HEK293 (cell line): ENCODE measurements at regions not wholly inside any gene's neighbourhood (a gene's known extent, or its start where the extent isn't known, plus 50 kb on each side); places are given as distances from the start of the nearest gene placed in this dataset.
A peak's percentile ranks its signal among the peaks of the same experiment; 100 is the strongest.

Source experiments
- CTCF ChIP-seq: fragments of 450-650 bp; formaldehyde crosslinking; IDR thresholded peaks from 2 replicates; pipeline ENCODE4 v1.5.1; 2016; ENCODE audit warnings: missing biosample characterization, missing genetic modification characterization
- REPIN1 ChIP-seq: fragments of 450-650 bp; formaldehyde crosslinking; IDR thresholded peaks from 2 replicates; pipeline ENCODE4 v1.5.1; 2017; ENCODE audit warnings: missing biosample characterization, missing genetic modification characterization, low read depth
- ZBTB8A ChIP-seq: fragments of 450-650 bp; formaldehyde crosslinking; IDR thresholded peaks from 2 replicates; pipeline ENCODE4 v1.5.1; 2016; ENCODE audit warnings: missing biosample characterization, missing genetic modification characterization
- ZNF677 ChIP-seq: fragments of 450-650 bp; IDR thresholded peaks from 2 replicates; pipeline ENCODE4 v1.5.0; 2018; ENCODE audit warnings: missing biosample characterization, mild to moderate bottlenecking, missing genetic modification characterization, moderate library complexity
- TF ChIP-seq, protein P1 (sequence below): sonication (generic); formaldehyde crosslinking; IDR thresholded peaks from 2 replicates; pipeline ENCODE4 v1.8.1; 2022; ENCODE audit warnings: mild to moderate bottlenecking, moderate library complexity, missing genetic modification reagents
- TF ChIP-seq, protein P2 (sequence below): fragments of 450-650 bp; formaldehyde crosslinking; IDR thresholded peaks from 2 replicates; pipeline ENCODE4 v1.5.1; 2016; ENCODE audit warnings: missing biosample characterization, missing genetic modification characterization
- TF ChIP-seq, protein P3 (sequence below): fragments of 450-650 bp; formaldehyde crosslinking; conservative IDR thresholded peaks from 2 replicates; pipeline ENCODE4 v1.5.1; 2016; ENCODE audit warnings: low read depth, missing biosample characterization, missing genetic modification characterization

GRCh38 chr5:158591301-158591863 is 508.3 kb downstream of the EBF1 start:
- TF ChIP-seq CTCF (tag by site-specific recombination) (no peak), REPIN1 (tag by site-specific recombination) (no peak), ZNF677 (no peak), ZBTB8A (tag by site-specific recombination) (0 out of 2 replicates have a peak, but pooled peaks have one; percentile 25)
- TF ChIP-seq, protein P1, sequence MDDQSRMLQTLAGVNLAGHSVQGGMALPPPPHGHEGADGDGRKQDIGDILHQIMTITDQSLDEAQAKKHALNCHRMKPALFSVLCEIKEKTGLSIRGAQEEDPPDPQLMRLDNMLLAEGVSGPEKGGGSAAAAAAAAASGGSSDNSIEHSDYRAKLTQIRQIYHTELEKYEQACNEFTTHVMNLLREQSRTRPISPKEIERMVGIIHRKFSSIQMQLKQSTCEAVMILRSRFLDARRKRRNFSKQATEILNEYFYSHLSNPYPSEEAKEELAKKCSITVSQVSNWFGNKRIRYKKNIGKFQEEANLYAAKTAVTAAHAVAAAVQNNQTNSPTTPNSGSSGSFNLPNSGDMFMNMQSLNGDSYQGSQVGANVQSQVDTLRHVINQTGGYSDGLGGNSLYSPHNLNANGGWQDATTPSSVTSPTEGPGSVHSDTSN (CRISPR knock-in tag): no peak
- TF ChIP-seq, protein P2, sequence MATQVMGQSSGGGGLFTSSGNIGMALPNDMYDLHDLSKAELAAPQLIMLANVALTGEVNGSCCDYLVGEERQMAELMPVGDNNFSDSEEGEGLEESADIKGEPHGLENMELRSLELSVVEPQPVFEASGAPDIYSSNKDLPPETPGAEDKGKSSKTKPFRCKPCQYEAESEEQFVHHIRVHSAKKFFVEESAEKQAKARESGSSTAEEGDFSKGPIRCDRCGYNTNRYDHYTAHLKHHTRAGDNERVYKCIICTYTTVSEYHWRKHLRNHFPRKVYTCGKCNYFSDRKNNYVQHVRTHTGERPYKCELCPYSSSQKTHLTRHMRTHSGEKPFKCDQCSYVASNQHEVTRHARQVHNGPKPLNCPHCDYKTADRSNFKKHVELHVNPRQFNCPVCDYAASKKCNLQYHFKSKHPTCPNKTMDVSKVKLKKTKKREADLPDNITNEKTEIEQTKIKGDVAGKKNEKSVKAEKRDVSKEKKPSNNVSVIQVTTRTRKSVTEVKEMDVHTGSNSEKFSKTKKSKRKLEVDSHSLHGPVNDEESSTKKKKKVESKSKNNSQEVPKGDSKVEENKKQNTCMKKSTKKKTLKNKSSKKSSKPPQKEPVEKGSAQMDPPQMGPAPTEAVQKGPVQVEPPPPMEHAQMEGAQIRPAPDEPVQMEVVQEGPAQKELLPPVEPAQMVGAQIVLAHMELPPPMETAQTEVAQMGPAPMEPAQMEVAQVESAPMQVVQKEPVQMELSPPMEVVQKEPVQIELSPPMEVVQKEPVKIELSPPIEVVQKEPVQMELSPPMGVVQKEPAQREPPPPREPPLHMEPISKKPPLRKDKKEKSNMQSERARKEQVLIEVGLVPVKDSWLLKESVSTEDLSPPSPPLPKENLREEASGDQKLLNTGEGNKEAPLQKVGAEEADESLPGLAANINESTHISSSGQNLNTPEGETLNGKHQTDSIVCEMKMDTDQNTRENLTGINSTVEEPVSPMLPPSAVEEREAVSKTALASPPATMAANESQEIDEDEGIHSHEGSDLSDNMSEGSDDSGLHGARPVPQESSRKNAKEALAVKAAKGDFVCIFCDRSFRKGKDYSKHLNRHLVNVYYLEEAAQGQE (tag by site-specific recombination): peak; percentile 88
- TF ChIP-seq, protein P3, sequence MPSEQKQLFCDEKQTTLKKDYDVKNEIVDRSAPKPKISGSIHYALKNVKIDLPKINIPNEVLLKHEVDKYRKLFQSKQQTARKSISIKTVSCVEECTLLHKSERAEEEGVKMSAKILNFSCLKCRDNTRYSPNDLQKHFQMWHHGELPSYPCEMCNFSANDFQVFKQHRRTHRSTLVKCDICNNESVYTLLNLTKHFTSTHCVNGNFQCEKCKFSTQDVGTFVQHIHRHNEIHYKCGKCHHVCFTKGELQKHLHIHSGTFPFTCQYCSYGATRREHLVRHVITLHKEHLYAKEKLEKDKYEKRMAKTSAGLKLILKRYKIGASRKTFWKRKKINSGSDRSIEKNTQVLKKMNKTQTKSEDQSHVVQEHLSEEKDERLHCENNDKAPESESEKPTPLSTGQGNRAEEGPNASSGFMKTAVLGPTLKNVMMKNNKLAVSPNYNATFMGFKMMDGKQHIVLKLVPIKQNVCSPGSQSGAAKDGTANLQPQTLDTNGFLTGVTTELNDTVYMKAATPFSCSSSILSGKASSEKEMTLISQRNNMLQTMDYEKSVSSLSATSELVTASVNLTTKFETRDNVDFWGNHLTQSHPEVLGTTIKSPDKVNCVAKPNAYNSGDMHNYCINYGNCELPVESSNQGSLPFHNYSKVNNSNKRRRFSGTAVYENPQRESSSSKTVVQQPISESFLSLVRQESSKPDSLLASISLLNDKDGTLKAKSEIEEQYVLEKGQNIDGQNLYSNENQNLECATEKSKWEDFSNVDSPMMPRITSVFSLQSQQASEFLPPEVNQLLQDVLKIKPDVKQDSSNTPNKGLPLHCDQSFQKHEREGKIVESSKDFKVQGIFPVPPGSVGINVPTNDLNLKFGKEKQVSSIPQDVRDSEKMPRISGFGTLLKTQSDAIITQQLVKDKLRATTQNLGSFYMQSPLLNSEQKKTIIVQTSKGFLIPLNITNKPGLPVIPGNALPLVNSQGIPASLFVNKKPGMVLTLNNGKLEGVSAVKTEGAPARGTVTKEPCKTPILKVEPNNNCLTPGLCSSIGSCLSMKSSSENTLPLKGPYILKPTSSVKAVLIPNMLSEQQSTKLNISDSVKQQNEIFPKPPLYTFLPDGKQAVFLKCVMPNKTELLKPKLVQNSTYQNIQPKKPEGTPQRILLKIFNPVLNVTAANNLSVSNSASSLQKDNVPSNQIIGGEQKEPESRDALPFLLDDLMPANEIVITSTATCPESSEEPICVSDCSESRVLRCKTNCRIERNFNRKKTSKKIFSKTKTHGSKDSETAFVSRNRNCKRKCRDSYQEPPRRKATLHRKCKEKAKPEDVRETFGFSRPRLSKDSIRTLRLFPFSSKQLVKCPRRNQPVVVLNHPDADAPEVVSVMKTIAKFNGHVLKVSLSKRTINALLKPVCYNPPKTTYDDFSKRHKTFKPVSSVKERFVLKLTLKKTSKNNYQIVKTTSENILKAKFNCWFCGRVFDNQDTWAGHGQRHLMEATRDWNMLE (tag by site-specific recombination): peak; percentile 23; the same call in 1 of the 2 replicates
